ENCODE measurements at regions not wholly inside any gene's neighbourhood (a gene's known extent, or its start where the extent isn't known, plus 50 kb on each side); places are given as distances from the start of the nearest gene placed in this dataset.

GRCh38 chr1:87993051-87993450 lies 664.4 kb downstream of the LMO4 start:
- H3K4me3 ChIP-seq (ENCODE audit: low read depth, low read length) = no peak overlapping the region
- DNase-seq (ENCODE audit: low read depth) = no peak
- no peaks in the 10 kb centered on the region for H3K36me3 ChIP-seq (ENCODE audit: control insufficient read depth, insufficient read depth, low read length)
- no peak for TF ChIP-seq CTCF (IDR thresholded peaks at IDR 0.05; ENCODE audit: insufficient read depth, low read length, poor library complexity, severe bottlenecking)
- H3K27me3 ChIP-seq (ENCODE audit: control insufficient read depth, insufficient read depth, low read length) = no peaks in the 10 kb centered on the region

GRCh38 chr1:87999852-88000251 lies 671.2 kb downstream of the LMO4 start:
- DNase-seq (ENCODE audit: low read depth) = no peak
- Histone ChIP-seq H3K27me3 (ENCODE audit: control insufficient read depth, insufficient read depth, low read length) (no peaks in the 10 kb centered on the region), H3K36me3 (ENCODE audit: control insufficient read depth, insufficient read depth, low read length) (no peaks in the 10 kb centered on the region), H3K4me3 (ENCODE audit: low read depth, low read length) (no peak overlapping the region)
- no peak for TF ChIP-seq CTCF (IDR thresholded peaks at IDR 0.05; ENCODE audit: insufficient read depth, low read length, poor library complexity, severe bottlenecking)

DNA sequence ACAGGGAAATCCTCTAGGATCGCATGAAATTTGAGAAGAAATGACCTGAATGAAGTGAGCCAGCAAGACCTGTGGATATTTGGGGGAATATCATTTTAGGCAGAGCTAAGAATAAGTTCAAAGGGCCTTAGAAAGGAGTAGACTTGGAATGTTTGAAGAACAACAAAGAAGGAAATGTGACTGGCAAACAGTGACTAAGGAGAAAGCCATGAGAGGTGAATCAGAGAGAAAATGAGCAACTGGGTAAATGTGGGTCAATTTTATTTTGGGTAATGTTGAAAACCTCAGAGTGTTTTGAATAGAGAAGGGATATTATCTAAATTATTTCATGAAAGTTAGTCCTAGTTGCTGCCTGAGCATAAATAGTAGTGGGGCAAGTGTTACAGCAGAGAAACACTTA lies 672.8 kb downstream of the LMO4 start:
- H3K27me3 ChIP-seq (ENCODE audit: control insufficient read depth, insufficient read depth, low read length) = no peaks in the 10 kb centered on the region
- TF ChIP-seq CTCF (IDR thresholded peaks at IDR 0.05; ENCODE audit: insufficient read depth, low read length, poor library complexity, severe bottlenecking) = no peak
- no peaks in the 10 kb centered on the region for H3K36me3 ChIP-seq (ENCODE audit: control insufficient read depth, insufficient read depth, low read length)
- no peak overlapping the region for H3K4me3 ChIP-seq (ENCODE audit: low read depth, low read length)
- DNase-seq (ENCODE audit: low read depth) = peak; percentile 31

- Histone ChIP-seq H3K27me3 (ENCODE audit: control insufficient read depth, insufficient read depth, low read length) (no peaks in the 10 kb centered on the region), H3K36me3 (ENCODE audit: control insufficient read depth, insufficient read depth, low read length) (no peaks in the 10 kb centered on the region), H3K4me3 (ENCODE audit: low read depth, low read length) (no peak overlapping the region)
- TF ChIP-seq CTCF (IDR thresholded peaks at IDR 0.05; ENCODE audit: insufficient read depth, low read length, poor library complexity, severe bottlenecking) = no peak
- no peak for DNase-seq (ENCODE audit: low read depth)
These were observed 674.6 kb downstream of the LMO4 start for GRCh38 chr1:88003255-88003654.

GRCh38 chr1:88009916-88010315 lies 674.2 kb upstream of the PKN2 start:
- H3K36me3 ChIP-seq (ENCODE audit: control insufficient read depth, insufficient read depth, low read length) = no peaks in the 10 kb centered on the region
- no peak for DNase-seq (ENCODE audit: low read depth)
- H3K4me3 ChIP-seq (ENCODE audit: low read depth, low read length) = no peak overlapping the region
- no peak for TF ChIP-seq CTCF (IDR thresholded peaks at IDR 0.05; ENCODE audit: insufficient read depth, low read length, poor library complexity, severe bottlenecking)
- H3K27me3 ChIP-seq (ENCODE audit: control insufficient read depth, insufficient read depth, low read length) = no peaks in the 10 kb centered on the region

GRCh38 chr1:88013485-88013884 lies 670.6 kb upstream of the PKN2 start:
- Histone ChIP-seq H3K27me3 (ENCODE audit: control insufficient read depth, insufficient read depth, low read length) (no peaks in the 10 kb centered on the region), H3K4me3 (ENCODE audit: low read depth, low read length) (no peak overlapping the region), H3K36me3 (ENCODE audit: control insufficient read depth, insufficient read depth, low read length) (no peaks in the 10 kb centered on the region)
- no peak for DNase-seq (ENCODE audit: low read depth)
- TF ChIP-seq CTCF (IDR thresholded peaks at IDR 0.05; ENCODE audit: insufficient read depth, low read length, poor library complexity, severe bottlenecking) = no peak
